ENCODE measurements at regions not wholly inside any gene's neighbourhood (a gene's known extent, or its start where the extent isn't known, plus 50 kb on each side); places are given as distances from the start of the nearest gene placed in this dataset.

DNA sequence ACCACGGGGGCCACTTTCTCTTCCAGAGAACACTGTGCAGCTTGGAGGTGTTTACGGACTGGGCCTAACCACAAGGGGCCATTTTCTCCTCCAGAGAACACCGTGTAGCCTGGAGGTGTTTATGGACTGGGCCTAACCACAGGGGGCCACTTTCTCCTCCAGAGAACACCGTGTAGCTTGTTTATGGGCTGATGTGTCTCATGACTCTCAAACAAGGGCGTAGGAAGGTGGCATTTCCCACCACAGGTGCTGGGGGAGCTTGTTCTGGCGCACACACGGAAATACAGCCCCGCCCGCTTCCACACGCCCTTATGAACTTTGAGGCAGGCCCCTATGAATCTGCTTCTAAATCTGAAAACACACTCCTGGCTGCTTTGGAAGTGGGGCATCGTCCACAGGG is 174.6 kb upstream of the SFSWAP start:
- TF ChIP-seq POLR2A (IDR thresholded peaks at IDR 0.05) = no peak
- TF ChIP-seq, protein P1, sequence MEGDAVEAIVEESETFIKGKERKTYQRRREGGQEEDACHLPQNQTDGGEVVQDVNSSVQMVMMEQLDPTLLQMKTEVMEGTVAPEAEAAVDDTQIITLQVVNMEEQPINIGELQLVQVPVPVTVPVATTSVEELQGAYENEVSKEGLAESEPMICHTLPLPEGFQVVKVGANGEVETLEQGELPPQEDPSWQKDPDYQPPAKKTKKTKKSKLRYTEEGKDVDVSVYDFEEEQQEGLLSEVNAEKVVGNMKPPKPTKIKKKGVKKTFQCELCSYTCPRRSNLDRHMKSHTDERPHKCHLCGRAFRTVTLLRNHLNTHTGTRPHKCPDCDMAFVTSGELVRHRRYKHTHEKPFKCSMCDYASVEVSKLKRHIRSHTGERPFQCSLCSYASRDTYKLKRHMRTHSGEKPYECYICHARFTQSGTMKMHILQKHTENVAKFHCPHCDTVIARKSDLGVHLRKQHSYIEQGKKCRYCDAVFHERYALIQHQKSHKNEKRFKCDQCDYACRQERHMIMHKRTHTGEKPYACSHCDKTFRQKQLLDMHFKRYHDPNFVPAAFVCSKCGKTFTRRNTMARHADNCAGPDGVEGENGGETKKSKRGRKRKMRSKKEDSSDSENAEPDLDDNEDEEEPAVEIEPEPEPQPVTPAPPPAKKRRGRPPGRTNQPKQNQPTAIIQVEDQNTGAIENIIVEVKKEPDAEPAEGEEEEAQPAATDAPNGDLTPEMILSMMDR (IDR thresholded peaks at IDR 0.05) = no peak

Data from esophagus squamous epithelium (tissue), 4 donors.